ENCODE measurements at regions not wholly inside any gene's neighbourhood (a gene's known extent, or its start where the extent isn't known, plus 50 kb on each side); places are given as distances from the start of the nearest gene placed in this dataset.

DNA sequence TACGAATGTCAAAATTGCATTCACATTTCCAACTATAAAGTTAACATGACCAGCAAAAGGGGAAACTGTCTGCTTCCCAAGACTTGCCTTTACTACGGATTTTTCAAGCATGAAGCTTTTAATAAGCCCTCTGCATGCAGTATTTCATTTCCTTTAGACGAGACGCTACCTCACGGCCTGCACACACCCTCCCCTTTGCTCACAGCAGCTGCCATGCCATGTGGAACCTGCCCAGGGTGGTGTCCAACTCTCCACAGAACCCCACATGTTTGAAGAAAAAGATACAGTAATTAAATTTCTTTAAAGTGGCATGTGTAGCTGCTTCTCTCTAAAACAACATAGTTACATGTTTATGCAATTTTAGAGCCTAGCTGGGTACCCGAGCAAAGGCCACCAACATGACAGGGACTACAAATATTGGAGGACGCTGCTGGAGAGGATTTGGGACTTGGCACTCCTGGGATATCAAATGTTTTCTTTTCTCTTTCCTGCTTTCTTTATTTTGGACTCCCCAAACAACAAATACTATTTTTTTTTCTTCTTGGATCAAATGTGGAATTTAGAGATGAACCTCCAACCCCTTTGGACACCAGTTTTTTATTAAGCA is 256.9 kb upstream of the PCSK5 start:
- H3K4me3 ChIP-seq (ENCODE audit: low read length in 3 of 3): no peak overlapping the region
- no peaks in the 10 kb centered on the region for H3K36me3 ChIP-seq (ENCODE audit: control insufficient read depth in 3 of 3, insufficient read depth in 3 of 3, low read length in 3 of 3)
- H3K27ac ChIP-seq (ENCODE audit: low read depth, low read length): no peak overlapping the region
- no peaks in the 10 kb centered on the region for H3K4me1 ChIP-seq (ENCODE audit: control insufficient read depth in 3 of 3, insufficient read depth in 3 of 3, low read length in 3 of 3)
- H3K27me3 ChIP-seq (ENCODE audit: control insufficient read depth in 3 of 3, insufficient read depth in 3 of 3, low read length in 3 of 3): no peaks in the 10 kb centered on the region
- no peak overlapping the region for H3K9ac ChIP-seq (ENCODE audit: low read depth in 1 of 3, low read length in 3 of 3)
- no peaks in the 10 kb centered on the region for H3K9me3 ChIP-seq (ENCODE audit: control insufficient read depth in 3 of 3, low read length in 3 of 3)

DNA sequence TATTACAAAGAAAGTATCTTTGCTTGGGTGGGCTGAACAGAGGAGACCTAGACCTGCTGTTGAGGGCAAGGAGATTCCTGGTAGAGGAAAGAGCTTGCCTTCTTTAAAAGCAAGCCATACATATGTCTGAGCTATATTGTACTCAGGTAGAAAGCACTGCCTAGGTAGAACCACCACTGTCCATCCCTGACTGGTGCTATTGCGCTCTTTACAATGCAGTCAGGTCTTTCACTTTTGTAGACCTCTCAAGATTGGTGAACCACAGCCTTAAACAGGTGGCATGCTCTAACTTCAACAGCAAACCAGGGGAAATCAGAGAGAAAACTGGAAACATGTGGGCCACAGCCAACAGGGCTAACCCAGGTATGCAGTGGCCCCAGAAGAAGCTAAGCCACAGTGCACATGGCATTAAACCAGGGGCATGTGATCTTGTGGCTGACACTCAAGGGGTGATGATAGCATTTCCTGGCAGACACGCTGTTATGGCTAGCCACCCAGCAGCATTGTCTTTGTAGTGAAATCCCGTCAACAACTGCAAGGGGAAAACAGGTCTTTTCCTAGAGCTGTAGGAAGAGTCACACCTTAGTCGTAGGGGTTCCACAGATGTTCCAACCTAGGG is 253.9 kb upstream of the PCSK5 start:
- no peak overlapping the region for H3K4me3 ChIP-seq (ENCODE audit: low read length in 3 of 3)
- H3K9ac ChIP-seq (ENCODE audit: low read depth in 1 of 3, low read length in 3 of 3): no peak overlapping the region
- H3K9me3 ChIP-seq (ENCODE audit: control insufficient read depth in 3 of 3, low read length in 3 of 3): no peaks in the 10 kb centered on the region
- no peak overlapping the region for H3K27ac ChIP-seq (ENCODE audit: low read depth, low read length)
- H3K27me3 ChIP-seq (ENCODE audit: control insufficient read depth in 3 of 3, insufficient read depth in 3 of 3, low read length in 3 of 3): no peaks in the 10 kb centered on the region
- no peaks in the 10 kb centered on the region for H3K36me3 ChIP-seq (ENCODE audit: control insufficient read depth in 3 of 3, insufficient read depth in 3 of 3, low read length in 3 of 3)
- no peaks in the 10 kb centered on the region for H3K4me1 ChIP-seq (ENCODE audit: control insufficient read depth in 3 of 3, insufficient read depth in 3 of 3, low read length in 3 of 3)

DNA sequence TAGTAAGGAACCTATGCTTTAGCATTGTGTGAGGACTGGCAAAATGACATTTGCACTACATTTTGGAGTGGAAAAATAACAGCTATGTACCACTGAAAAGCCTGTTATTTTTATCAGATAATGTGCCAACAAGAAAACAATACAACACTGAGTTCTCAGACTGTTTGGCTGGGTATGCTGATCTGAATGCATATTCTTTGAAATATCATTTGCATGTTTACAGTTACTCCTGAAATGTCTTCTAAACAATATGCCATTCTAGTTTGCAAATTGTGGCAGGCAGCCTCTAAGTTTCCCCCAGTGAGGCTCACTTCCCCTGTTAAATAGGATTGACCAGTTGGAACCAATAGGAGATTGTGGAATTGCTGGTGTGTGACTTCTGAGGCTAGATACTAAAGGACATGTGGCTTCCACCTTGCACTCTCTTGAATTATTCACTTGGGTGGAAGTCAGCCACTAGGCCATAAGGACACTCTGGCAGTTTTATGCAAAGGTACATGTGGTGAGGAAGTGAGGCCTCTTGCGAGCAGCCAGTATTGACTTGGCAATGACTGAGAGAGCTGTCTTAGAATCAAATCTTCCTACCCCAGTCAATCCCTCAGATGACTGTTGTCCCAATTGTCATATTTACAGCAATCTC is 250.4 kb upstream of the PCSK5 start:
- no peak overlapping the region for H3K27ac ChIP-seq (ENCODE audit: low read depth, low read length)
- no peak overlapping the region for H3K4me3 ChIP-seq (ENCODE audit: low read length in 3 of 3)
- no peaks in the 10 kb centered on the region for H3K4me1 ChIP-seq (ENCODE audit: control insufficient read depth in 3 of 3, insufficient read depth in 3 of 3, low read length in 3 of 3)
- no peak overlapping the region for H3K9ac ChIP-seq (ENCODE audit: low read depth in 1 of 3, low read length in 3 of 3)
- no peaks in the 10 kb centered on the region for H3K27me3 ChIP-seq (ENCODE audit: control insufficient read depth in 3 of 3, insufficient read depth in 3 of 3, low read length in 3 of 3)
- no peaks in the 10 kb centered on the region for H3K36me3 ChIP-seq (ENCODE audit: control insufficient read depth in 3 of 3, insufficient read depth in 3 of 3, low read length in 3 of 3)
- H3K9me3 ChIP-seq (ENCODE audit: control insufficient read depth in 3 of 3, low read length in 3 of 3): no peaks in the 10 kb centered on the region

DNA sequence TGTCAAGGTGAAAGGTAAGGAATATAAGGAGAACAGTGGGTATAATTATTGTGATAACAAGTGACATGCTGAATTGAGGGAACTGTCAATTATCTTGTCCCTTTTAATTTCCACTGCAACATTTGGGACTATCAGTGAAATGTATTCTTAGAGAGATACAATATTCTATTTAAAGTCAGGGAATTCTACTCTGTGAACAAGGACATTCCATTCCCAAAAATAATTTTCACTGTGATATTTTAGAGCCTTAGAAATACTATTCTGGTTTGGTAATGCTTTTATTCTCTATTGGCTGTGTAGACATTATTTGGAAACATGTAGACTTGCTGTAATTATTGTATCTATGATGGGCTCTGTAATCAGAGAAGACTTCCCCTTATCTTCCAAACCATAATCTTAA is 248.0 kb upstream of the PCSK5 start:
- Histone ChIP-seq H3K36me3 (ENCODE audit: control insufficient read depth in 3 of 3, insufficient read depth in 3 of 3, low read length in 3 of 3) (no peaks in the 10 kb centered on the region), H3K9me3 (ENCODE audit: control insufficient read depth in 3 of 3, low read length in 3 of 3) (no peaks in the 10 kb centered on the region), H3K9ac (ENCODE audit: low read depth in 1 of 3, low read length in 3 of 3) (no peak overlapping the region), H3K4me3 (ENCODE audit: low read length in 3 of 3) (no peak overlapping the region), H3K27me3 (ENCODE audit: control insufficient read depth in 3 of 3, insufficient read depth in 3 of 3, low read length in 3 of 3) (no peaks in the 10 kb centered on the region), H3K4me1 (ENCODE audit: control insufficient read depth in 3 of 3, insufficient read depth in 3 of 3, low read length in 3 of 3) (no peaks in the 10 kb centered on the region), H3K27ac (ENCODE audit: low read depth, low read length) (no peak overlapping the region)

DNA sequence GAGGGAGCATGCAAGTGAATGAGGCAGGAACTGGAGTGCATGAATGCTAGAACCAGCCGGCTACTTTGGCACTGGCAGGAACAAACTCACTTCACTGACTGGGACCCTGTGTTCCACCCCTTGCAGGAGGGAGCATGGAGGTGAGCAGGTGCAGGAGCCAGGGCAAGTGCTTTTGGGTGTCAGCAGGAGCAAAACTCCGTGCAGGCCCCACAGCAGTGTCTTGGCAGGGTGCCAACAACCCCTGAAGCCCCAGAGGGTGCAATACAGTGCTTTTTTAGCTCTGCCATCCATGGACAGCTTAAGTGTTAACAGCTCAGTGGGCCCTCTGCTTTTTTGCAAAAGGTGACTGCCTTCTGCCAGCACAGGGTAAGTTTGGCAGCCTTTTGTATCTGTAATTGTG is 245.8 kb upstream of the PCSK5 start:
- H3K27me3 ChIP-seq (ENCODE audit: control insufficient read depth in 3 of 3, insufficient read depth in 3 of 3, low read length in 3 of 3): no peaks in the 10 kb centered on the region
- no peaks in the 10 kb centered on the region for H3K9me3 ChIP-seq (ENCODE audit: control insufficient read depth in 3 of 3, low read length in 3 of 3)
- no peak overlapping the region for H3K27ac ChIP-seq (ENCODE audit: low read depth, low read length)
- H3K36me3 ChIP-seq (ENCODE audit: control insufficient read depth in 3 of 3, insufficient read depth in 3 of 3, low read length in 3 of 3): no peaks in the 10 kb centered on the region
- H3K4me3 ChIP-seq (ENCODE audit: low read length in 3 of 3): no peak overlapping the region
- no peak overlapping the region for H3K9ac ChIP-seq (ENCODE audit: low read depth in 1 of 3, low read length in 3 of 3)
- H3K4me1 ChIP-seq (ENCODE audit: control insufficient read depth in 3 of 3, insufficient read depth in 3 of 3, low read length in 3 of 3): no peaks in the 10 kb centered on the region

DNA sequence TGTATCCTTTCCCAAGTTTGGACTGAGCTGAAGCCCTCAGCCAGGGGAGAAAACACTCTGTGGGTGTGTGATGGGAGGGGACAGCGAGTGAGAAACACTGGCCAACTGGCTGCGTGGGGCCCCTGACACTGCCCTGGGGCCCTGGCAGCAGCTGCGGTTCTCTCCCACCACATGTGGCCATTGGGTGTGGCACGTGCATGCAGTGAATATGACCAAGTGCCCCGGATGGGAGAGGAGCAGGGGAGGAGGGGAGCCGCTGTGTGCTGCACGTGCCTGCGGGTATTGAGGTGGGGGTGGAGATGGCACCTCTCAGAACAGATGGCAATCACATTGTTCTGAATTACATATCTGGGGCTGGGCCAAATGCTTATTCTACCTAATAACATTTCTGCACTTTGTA is 242.4 kb upstream of the PCSK5 start:
- Histone ChIP-seq H3K4me1 (ENCODE audit: control insufficient read depth in 3 of 3, insufficient read depth in 3 of 3, low read length in 3 of 3) (no peaks in the 10 kb centered on the region), H3K4me3 (ENCODE audit: low read length in 3 of 3) (no peak overlapping the region), H3K9ac (ENCODE audit: low read depth in 1 of 3, low read length in 3 of 3) (no peak overlapping the region), H3K27ac (ENCODE audit: low read depth, low read length) (no peak overlapping the region), H3K36me3 (ENCODE audit: control insufficient read depth in 3 of 3, insufficient read depth in 3 of 3, low read length in 3 of 3) (no peaks in the 10 kb centered on the region), H3K27me3 (ENCODE audit: control insufficient read depth in 3 of 3, insufficient read depth in 3 of 3, low read length in 3 of 3) (no peaks in the 10 kb centered on the region), H3K9me3 (ENCODE audit: control insufficient read depth in 3 of 3, low read length in 3 of 3) (no peaks in the 10 kb centered on the region)

DNA sequence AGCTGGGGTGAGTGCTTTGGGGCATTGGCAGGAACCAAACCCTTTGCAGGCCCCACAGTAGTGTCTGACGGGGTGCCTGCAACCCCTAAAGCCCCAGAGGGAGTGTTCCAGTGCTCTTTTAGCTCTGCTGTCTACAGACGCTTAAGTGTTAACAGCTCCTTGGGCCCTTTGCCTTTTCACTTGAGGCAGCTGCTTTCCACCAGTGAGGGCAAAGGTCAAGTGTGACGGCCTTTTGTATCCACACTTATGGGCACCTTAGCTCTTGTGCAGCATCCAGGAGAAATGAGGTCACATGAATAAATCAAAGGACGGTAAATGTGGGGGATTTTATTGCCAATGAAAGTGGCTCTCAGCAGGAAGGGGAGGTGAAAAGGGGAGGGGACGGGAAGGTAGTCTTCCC is 241.4 kb upstream of the PCSK5 start:
- no peak overlapping the region for H3K9ac ChIP-seq (ENCODE audit: low read depth in 1 of 3, low read length in 3 of 3)
- H3K9me3 ChIP-seq (ENCODE audit: control insufficient read depth in 3 of 3, low read length in 3 of 3): no peaks in the 10 kb centered on the region
- no peak overlapping the region for H3K4me3 ChIP-seq (ENCODE audit: low read length in 3 of 3)
- H3K27me3 ChIP-seq (ENCODE audit: control insufficient read depth in 3 of 3, insufficient read depth in 3 of 3, low read length in 3 of 3): no peaks in the 10 kb centered on the region
- no peaks in the 10 kb centered on the region for H3K4me1 ChIP-seq (ENCODE audit: control insufficient read depth in 3 of 3, insufficient read depth in 3 of 3, low read length in 3 of 3)
- H3K27ac ChIP-seq (ENCODE audit: low read depth, low read length): no peak overlapping the region
- no peaks in the 10 kb centered on the region for H3K36me3 ChIP-seq (ENCODE audit: control insufficient read depth in 3 of 3, insufficient read depth in 3 of 3, low read length in 3 of 3)

DNA sequence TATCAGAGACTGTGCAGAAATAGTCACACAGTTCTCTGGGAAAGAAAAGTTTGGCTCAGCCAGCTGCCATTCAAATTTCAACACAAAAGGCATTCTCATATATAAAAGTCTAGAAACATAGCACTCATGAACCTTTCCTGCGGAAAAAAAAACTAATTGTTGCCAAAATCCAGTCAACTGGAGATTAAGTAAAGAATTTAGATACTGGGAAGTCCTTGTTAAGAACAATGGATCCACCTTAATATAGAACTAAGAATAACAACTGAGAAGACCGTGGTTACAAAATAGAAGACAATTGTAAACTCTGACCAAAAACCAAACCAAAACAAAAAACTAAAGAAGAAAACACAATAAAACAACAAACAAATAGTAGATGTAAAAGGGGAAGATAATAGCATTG is 238.8 kb upstream of the PCSK5 start:
- no peak overlapping the region for H3K9ac ChIP-seq (ENCODE audit: low read depth in 1 of 3, low read length in 3 of 3)
- H3K27ac ChIP-seq (ENCODE audit: low read depth, low read length): no peak overlapping the region
- no peak overlapping the region for H3K4me3 ChIP-seq (ENCODE audit: low read length in 3 of 3)
- no peaks in the 10 kb centered on the region for H3K27me3 ChIP-seq (ENCODE audit: control insufficient read depth in 3 of 3, insufficient read depth in 3 of 3, low read length in 3 of 3)
- H3K9me3 ChIP-seq (ENCODE audit: control insufficient read depth in 3 of 3, low read length in 3 of 3): no peaks in the 10 kb centered on the region
- H3K4me1 ChIP-seq (ENCODE audit: control insufficient read depth in 3 of 3, insufficient read depth in 3 of 3, low read length in 3 of 3): no peaks in the 10 kb centered on the region
- H3K36me3 ChIP-seq (ENCODE audit: control insufficient read depth in 3 of 3, insufficient read depth in 3 of 3, low read length in 3 of 3): no peaks in the 10 kb centered on the region

DNA sequence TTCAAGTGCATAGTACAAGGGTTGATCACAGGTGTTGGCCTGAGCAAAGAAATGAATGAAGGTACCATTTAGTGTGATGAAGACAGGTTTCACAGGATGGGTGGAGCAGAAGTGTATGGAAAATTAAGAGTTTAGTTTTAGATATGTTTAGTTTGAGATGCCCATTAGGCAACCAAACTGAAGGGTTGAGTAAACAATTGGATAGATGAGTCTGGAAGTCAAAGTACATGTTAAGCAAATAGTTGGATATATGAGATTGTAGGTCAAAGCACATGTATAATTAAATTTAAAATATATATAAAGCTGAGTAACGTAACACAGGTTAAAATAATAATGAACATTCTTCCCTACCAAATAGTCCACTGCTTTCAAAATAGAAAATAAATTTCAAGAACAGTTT is 237.1 kb upstream of the PCSK5 start:
- Histone ChIP-seq H3K4me1 (ENCODE audit: control insufficient read depth in 3 of 3, insufficient read depth in 3 of 3, low read length in 3 of 3) (no peaks in the 10 kb centered on the region), H3K36me3 (ENCODE audit: control insufficient read depth in 3 of 3, insufficient read depth in 3 of 3, low read length in 3 of 3) (no peaks in the 10 kb centered on the region), H3K9ac (ENCODE audit: low read depth in 1 of 3, low read length in 3 of 3) (no peak overlapping the region), H3K27me3 (ENCODE audit: control insufficient read depth in 3 of 3, insufficient read depth in 3 of 3, low read length in 3 of 3) (no peaks in the 10 kb centered on the region), H3K9me3 (ENCODE audit: control insufficient read depth in 3 of 3, low read length in 3 of 3) (no peaks in the 10 kb centered on the region), H3K4me3 (ENCODE audit: low read length in 3 of 3) (no peak overlapping the region), H3K27ac (ENCODE audit: low read depth, low read length) (no peak overlapping the region)

DNA sequence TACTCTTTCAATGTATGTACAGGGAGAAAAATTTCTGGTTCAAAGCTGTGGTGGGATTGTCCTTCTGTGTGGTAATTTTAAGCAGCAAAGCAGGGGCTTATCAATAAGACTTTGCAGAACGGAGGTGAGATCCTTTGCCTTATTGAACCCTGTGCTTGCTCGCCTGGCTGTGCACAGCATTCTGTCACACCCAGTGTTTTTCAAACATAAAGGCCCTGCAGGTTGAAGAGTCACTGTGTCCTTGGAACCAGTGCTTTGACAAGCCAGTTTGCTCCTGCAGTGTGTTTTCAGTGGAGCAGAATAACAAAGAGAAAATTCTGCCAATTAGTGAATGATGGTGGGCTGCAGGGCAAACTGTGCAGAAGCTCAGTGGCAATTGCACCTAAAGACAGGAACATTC is 236.7 kb upstream of the PCSK5 start:
- no peaks in the 10 kb centered on the region for H3K27me3 ChIP-seq (ENCODE audit: control insufficient read depth in 3 of 3, insufficient read depth in 3 of 3, low read length in 3 of 3)
- no peak overlapping the region for H3K27ac ChIP-seq (ENCODE audit: low read depth, low read length)
- no peaks in the 10 kb centered on the region for H3K4me1 ChIP-seq (ENCODE audit: control insufficient read depth in 3 of 3, insufficient read depth in 3 of 3, low read length in 3 of 3)
- H3K9ac ChIP-seq (ENCODE audit: low read depth in 1 of 3, low read length in 3 of 3): no peak overlapping the region
- H3K36me3 ChIP-seq (ENCODE audit: control insufficient read depth in 3 of 3, insufficient read depth in 3 of 3, low read length in 3 of 3): no peaks in the 10 kb centered on the region
- H3K4me3 ChIP-seq (ENCODE audit: low read length in 3 of 3): no peak overlapping the region
- no peaks in the 10 kb centered on the region for H3K9me3 ChIP-seq (ENCODE audit: control insufficient read depth in 3 of 3, low read length in 3 of 3)

Data from skeletal muscle tissue (tissue), 3 donors.